Ovary (tissue), 7 donors: ENCODE measurements at regions not wholly inside any gene's neighbourhood (a gene's known extent, or its start where the extent isn't known, plus 50 kb on each side); places are given as distances from the start of the nearest gene placed in this dataset.
A peak's percentile ranks its signal among the peaks of the same experiment; 100 is the strongest.

ENCODE experiments used
- DNase-seq, 5 donors: peaks; one replicate each; pipeline ENCODE4 v3.0.0-alpha.2; 2019 to 2020
- H3K27ac ChIP-seq, 2 donors: fragments of 200-600 bp; one replicate each; pipeline versions ENCODE4 v1.5.1 to v1.8.0; 2019 to 2022
- H3K27me3 ChIP-seq: fragments of 200-600 bp; one replicate; pipeline ENCODE4 v1.8.0; 2022
- H3K36me3 ChIP-seq: fragments of 200-600 bp; sonication (generic); one replicate; pipeline ENCODE4 v1.5.1; 2019
- H3K4me1 ChIP-seq: one replicate; pipeline ENCODE4 v1.8.1; 2013; ENCODE audit warnings: mild to moderate bottlenecking, moderate library complexity; ENCODE audit not compliant: insufficient read depth
- H3K4me3 ChIP-seq: fragments of 200-600 bp; sonication (generic); one replicate; pipeline ENCODE4 v1.5.1; 2017
- H3K9me3 ChIP-seq, 2 donors: fragments of 200-600 bp in 1 of 2; sonication (generic) in 1 of 2; one replicate each; pipeline versions ENCODE4 v1.5.1 to v1.8.1; 2013 to 2019; ENCODE audit warnings: mild to moderate bottlenecking in 1 of 2, moderate library complexity in 1 of 2
- EP300 ChIP-seq: sonication (generic); formaldehyde crosslinking; IDR thresholded peaks from one replicate; pipeline ENCODE4 v1.6.1; 2017; ENCODE audit warnings: antibody characterized with exemption
- POLR2A ChIP-seq: fragments of 450-650 bp; IDR thresholded peaks from one replicate; pipeline ENCODE4 v1.6.1; 2017; ENCODE audit warnings: antibody characterized with exemption, mild to moderate bottlenecking, moderate library complexity
- WGBS, 3 donors: extraction: QIAGEN DNeasy Blood & Tissue Kit in 1 of 3; methylation state at CpG; one replicate each; pipeline versions ENCODE4 v1.1.5 to v1.1.7; 2013 to 2017; 5-methylcytosine and 5-hydroxymethylcytosine counted together
- intact Hi-C, 4 donors: fragments of 100-400 bp; cut with DNase I; formaldehyde crosslinking; loops; one replicate each; pipeline versions ENCODE4 v1.11.0 to v1.15.1; 2022 to 2023
- TF ChIP-seq, protein P1 (sequence below), 3 donors: fragments of 450-650 bp in 2 of 3; fragments of 200-600 bp in 1 of 3; IDR thresholded peaks; one replicate each; pipeline versions ENCODE4 v1.5.1 to v1.8.0; 2016 to 2022; ENCODE audit warnings: antibody characterized with exemption in 3 of 3, mild to moderate bottlenecking in 1 of 3
- donor health status: DM: no; HTN: no; CAD: no; lungs with moderate emphysema.
- donor health status: DM: no; HTN: no; CAD: no.
- donor health status: Bipolar disorder and iron deficiency.
- donor health status: DM: no; HTN: no; CAD: no.
- donor health status: DM: yes; HTN: yes; CAD: no.

- no peaks in the 10 kb centered on the region for H3K4me1 ChIP-seq
- no peaks in the 10 kb centered on the region for H3K27me3 ChIP-seq
- H3K4me3 ChIP-seq = no peak overlapping the region
- DNase-seq = peak in 1 of 5 donors; percentile 34
- WGBS, 3 donors = 15 to 17% (median 16%) methylated on average over 7 of the region's 7 CpGs
- no peaks in the 10 kb centered on the region for H3K9me3 ChIP-seq
- TF ChIP-seq EP300 = no peak
- TF ChIP-seq, protein P1, sequence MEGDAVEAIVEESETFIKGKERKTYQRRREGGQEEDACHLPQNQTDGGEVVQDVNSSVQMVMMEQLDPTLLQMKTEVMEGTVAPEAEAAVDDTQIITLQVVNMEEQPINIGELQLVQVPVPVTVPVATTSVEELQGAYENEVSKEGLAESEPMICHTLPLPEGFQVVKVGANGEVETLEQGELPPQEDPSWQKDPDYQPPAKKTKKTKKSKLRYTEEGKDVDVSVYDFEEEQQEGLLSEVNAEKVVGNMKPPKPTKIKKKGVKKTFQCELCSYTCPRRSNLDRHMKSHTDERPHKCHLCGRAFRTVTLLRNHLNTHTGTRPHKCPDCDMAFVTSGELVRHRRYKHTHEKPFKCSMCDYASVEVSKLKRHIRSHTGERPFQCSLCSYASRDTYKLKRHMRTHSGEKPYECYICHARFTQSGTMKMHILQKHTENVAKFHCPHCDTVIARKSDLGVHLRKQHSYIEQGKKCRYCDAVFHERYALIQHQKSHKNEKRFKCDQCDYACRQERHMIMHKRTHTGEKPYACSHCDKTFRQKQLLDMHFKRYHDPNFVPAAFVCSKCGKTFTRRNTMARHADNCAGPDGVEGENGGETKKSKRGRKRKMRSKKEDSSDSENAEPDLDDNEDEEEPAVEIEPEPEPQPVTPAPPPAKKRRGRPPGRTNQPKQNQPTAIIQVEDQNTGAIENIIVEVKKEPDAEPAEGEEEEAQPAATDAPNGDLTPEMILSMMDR (IDR thresholded peaks at IDR 0.05) = peak in 2 of 3 donors; percentile 9 to 15
- no peak for TF ChIP-seq POLR2A
- H3K36me3 ChIP-seq = no peaks in the 10 kb centered on the region
- intact Hi-C loops = no loop called here
- H3K27ac ChIP-seq = no peak overlapping the region
Observed at GRCh38 chr6:129936329-129937165, 75.4 kb upstream of the TMEM244 start.

GRCh38 chr6:129932321-129932720 is 71.2 kb upstream of the TMEM244 start:
- TF ChIP-seq, protein P1 (IDR thresholded peaks at IDR 0.05) = no peak
- TF ChIP-seq EP300 = no peak
- no peak for TF ChIP-seq POLR2A
- Histone ChIP-seq H3K27me3 (no peaks in the 10 kb centered on the region), H3K4me3 (no peak overlapping the region), H3K9me3 (no peaks in the 10 kb centered on the region), H3K36me3 (no peaks in the 10 kb centered on the region), H3K4me1 (no peaks in the 10 kb centered on the region), H3K27ac (no peak overlapping the region)
- intact Hi-C loops = no loop called here
- WGBS, 3 donors = 90 to 100% (median 99%) methylated on average over 1 of the region's 1 CpG
- DNase-seq = no peak

- H3K27me3 ChIP-seq = no peaks in the 10 kb centered on the region
- no peak for DNase-seq
- H3K4me3 ChIP-seq = no peak overlapping the region
- H3K36me3 ChIP-seq = no peaks in the 10 kb centered on the region
- WGBS, 3 donors = 74 to 82% (median 77%) methylated on average over 1 of the region's 1 CpG
- no peaks in the 10 kb centered on the region for H3K4me1 ChIP-seq
- H3K9me3 ChIP-seq = no peaks in the 10 kb centered on the region
- intact Hi-C loops = no loop called here
- no peak overlapping the region for H3K27ac ChIP-seq
- TF ChIP-seq EP300 (no peak), POLR2A (no peak)
- TF ChIP-seq, protein P1 (IDR thresholded peaks at IDR 0.05) = no peak
Observed at GRCh38 chr6:129929433-129929832, 68.3 kb upstream of the TMEM244 start.

GRCh38 chr6:129923530-129924250 is 62.6 kb upstream of the TMEM244 start:
- peaks cover 3% of the 10 kb centered on the region for H3K4me1 ChIP-seq
- no peak for DNase-seq
- no peaks in the 10 kb centered on the region for H3K36me3 ChIP-seq
- intact Hi-C loops = no loop called here
- no peaks in the 10 kb centered on the region for H3K27me3 ChIP-seq
- no peaks in the 10 kb centered on the region for H3K9me3 ChIP-seq
- H3K27ac ChIP-seq = no peak overlapping the region
- H3K4me3 ChIP-seq = no peak overlapping the region
- TF ChIP-seq POLR2A (no peak), EP300 (no peak)
- TF ChIP-seq, protein P1 (IDR thresholded peaks at IDR 0.05) = no peak
